NB4 (cell line): ENCODE measurements at regions not wholly inside any gene's neighbourhood (a gene's known extent, or its start where the extent isn't known, plus 50 kb on each side); places are given as distances from the start of the nearest gene placed in this dataset.

ENCODE experiments used
- CTCF ChIP-seq: IDR thresholded peaks from one replicate; pipeline ENCODE4 v1.5.1; 2012; ENCODE audit warnings: low read depth, low read length
- MAX ChIP-seq: IDR thresholded peaks from 2 replicates; pipeline ENCODE4 v1.6.1; 2011; ENCODE audit warnings: low read depth, low read length
- MYC ChIP-seq: IDR thresholded peaks from 2 replicates; pipeline ENCODE4 v1.6.1; 2011; ENCODE audit warnings: low read depth, low read length
- POLR2A ChIP-seq: IDR thresholded peaks from 2 replicates; pipeline ENCODE4 v1.6.1; 2011; ENCODE audit warnings: mild to moderate bottlenecking; ENCODE audit not compliant: insufficient read length; ENCODE audit errors: extremely low read depth

GRCh38 chr10:8566737-8567136 lies 512.2 kb downstream of the GATA3 start:
- TF ChIP-seq CTCF = no peak
- TF ChIP-seq POLR2A = no peak
- TF ChIP-seq MYC = no peak
- no peak for TF ChIP-seq MAX
